ENCODE measurements at regions not wholly inside any gene's neighbourhood (a gene's known extent, or its start where the extent isn't known, plus 50 kb on each side); places are given as distances from the start of the nearest gene placed in this dataset.
"Not testable (repeated sequence)": the region's sequence is repeated elsewhere in the genome, so short reads cannot be mapped to it uniquely, and the experiment has no call there.

DNA sequence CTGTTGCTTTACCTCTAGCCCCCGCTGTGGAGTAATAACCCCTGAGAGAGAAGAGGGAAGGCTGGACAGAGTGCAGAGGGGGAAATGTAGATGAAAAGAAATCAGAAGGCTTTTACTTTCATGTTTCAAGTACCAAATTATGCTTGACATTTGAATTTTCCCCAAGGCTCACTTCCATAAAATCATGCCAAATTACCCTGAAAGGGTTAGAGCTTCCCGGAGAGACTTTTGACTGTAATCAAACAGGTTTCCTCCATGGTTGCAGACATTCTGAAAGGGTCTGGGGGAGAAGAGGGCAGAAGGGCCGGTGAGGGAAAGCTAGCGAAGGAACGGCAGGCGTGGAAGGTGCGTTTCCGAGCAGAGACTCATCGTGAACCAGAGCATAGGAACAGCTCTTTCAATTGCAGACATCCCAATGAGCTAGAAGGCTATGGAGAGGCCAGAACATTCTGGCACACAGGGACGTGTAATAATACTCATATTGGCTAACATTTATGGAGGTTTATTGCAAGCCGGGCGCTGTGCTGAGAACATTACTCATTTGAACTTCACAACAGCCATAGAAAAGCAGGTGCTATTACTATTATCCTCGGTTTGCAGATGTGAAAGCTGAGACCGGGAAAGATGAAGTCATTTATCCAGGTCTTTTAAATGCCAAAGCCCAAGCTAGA lies 620.8 kb upstream of the AUTS2 start:
- no peak overlapping the region for H3K4me3 ChIP-seq (ENCODE audit: low read depth, low read length)
- ChIA-PET CTCF (interaction anchor here (0.6 to 1.6 kb wide), 4 partner anchors 13 to 32 kb away, joined by 3 read pairs; no protein-coding TSS in a partner anchor), POLR2A (no interaction called here)
- DNase-seq (ENCODE audit: low read depth, low spot score): no peak
- TF ChIP-seq, protein P1, sequence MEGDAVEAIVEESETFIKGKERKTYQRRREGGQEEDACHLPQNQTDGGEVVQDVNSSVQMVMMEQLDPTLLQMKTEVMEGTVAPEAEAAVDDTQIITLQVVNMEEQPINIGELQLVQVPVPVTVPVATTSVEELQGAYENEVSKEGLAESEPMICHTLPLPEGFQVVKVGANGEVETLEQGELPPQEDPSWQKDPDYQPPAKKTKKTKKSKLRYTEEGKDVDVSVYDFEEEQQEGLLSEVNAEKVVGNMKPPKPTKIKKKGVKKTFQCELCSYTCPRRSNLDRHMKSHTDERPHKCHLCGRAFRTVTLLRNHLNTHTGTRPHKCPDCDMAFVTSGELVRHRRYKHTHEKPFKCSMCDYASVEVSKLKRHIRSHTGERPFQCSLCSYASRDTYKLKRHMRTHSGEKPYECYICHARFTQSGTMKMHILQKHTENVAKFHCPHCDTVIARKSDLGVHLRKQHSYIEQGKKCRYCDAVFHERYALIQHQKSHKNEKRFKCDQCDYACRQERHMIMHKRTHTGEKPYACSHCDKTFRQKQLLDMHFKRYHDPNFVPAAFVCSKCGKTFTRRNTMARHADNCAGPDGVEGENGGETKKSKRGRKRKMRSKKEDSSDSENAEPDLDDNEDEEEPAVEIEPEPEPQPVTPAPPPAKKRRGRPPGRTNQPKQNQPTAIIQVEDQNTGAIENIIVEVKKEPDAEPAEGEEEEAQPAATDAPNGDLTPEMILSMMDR (IDR thresholded peaks at IDR 0.05; ENCODE audit: insufficient read depth, low read length, missing control alignments): no peak

DNA sequence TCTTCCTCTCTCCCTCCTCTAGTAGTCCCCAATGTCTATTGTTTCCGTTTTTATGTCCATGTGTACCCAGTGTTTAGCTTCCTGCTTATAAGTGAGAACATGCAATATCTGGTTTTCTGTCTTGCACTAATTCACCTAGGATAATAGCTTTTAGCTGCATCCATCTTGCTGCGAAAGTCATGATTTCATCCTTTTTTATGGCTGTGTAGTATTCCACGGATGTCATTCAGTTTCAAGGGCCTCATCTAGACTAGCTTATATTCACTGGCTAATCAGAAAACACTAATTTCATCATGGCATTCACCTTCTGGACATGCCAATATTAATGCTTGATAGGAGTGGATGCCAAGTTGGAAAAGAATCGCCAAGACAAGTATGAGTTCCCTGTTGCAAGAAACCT lies 619.6 kb upstream of the AUTS2 start:
- H3K4me3 ChIP-seq (ENCODE audit: low read depth, low read length): no peak overlapping the region
- DNase-seq (ENCODE audit: low read depth, low spot score): no peak
- CTCF ChIA-PET: interaction anchor here (1.3 to 1.6 kb wide), 2 partner anchors 14 to 33 kb away, joined by 3 read pairs; no protein-coding TSS in a partner anchor
- POLR2A ChIA-PET: no interaction called here
- TF ChIP-seq, protein P1 (IDR thresholded peaks at IDR 0.05; ENCODE audit: insufficient read depth, low read length, missing control alignments): no peak

DNA sequence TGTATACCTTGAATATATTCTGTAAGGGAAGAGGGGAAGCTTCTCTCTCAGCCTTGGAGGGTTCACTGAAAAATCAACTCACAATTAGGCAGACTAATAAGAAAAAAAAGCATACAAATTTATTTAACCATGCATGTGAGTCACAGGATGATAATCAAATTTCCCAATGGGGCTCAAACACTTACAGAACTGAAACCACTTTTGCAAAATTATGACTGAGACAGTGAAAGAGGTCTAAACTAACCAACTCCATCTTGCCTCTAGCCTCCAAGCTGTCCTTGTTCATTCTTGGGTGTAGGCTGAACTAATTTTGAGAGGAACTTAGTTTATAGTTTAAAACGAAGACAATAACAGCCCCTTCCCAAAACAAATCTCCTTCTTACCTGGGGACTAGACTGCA lies 618.3 kb upstream of the AUTS2 start:
- POLR2A ChIA-PET: no interaction called here
- CTCF ChIA-PET: no interaction called here
- TF ChIP-seq, protein P1 (IDR thresholded peaks at IDR 0.05; ENCODE audit: insufficient read depth, low read length, missing control alignments): no peak
- no peak for DNase-seq (ENCODE audit: low read depth, low spot score)
- no peak overlapping the region for H3K4me3 ChIP-seq (ENCODE audit: low read depth, low read length)

DNA sequence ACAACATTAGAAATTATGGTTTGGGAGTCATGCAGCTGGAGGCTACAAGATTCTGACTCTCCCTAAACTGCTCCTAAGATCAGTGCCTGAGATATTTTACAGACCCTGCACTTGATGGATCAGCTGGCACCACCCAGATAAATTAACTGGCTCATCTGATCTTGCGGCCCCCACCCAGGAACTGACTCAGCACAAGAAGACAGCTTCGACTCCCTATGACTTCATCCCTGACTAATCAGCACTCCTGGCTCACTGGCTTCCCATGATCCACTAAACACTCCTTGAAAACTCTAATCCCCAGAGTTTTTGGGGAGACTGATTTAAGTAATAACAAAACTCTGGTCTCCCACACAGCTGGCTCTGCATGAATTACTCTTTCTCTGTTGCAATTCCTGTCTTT lies 617.8 kb upstream of the AUTS2 start:
- H3K4me3 ChIP-seq (ENCODE audit: low read depth, low read length); CTCF ChIA-PET; DNase-seq (ENCODE audit: low read depth, low spot score); POLR2A ChIA-PET: not testable (repeated sequence)

DNA sequence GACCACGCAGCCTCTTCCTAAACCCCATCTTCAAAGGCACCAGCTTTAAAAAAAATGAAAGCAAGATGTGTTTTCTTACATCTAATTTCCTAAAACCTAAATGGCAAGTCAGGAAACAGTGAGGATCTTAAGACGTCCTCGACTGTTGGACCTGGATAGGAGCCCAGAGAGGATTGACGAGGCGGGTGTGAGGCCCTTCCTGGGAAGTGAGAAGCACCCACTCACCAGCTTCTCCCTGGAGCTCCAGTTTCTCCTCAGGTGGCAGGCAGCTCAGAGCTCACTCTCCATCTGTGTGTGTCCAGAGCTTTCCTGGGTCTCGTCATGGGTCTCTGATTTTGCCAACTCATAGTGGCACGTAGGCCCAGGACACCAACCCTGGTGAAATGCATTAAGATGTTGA lies 614.0 kb upstream of the AUTS2 start:
- TF ChIP-seq, protein P1 (IDR thresholded peaks at IDR 0.05; ENCODE audit: insufficient read depth, low read length, missing control alignments): no peak
- POLR2A ChIA-PET: no interaction called here
- H3K4me3 ChIP-seq (ENCODE audit: low read depth, low read length): no peak overlapping the region
- DNase-seq (ENCODE audit: low read depth, low spot score): no peak
- CTCF ChIA-PET: interaction anchor here (0.6 to 1.3 kb wide), 2 partner anchors 12 to 134 kb away, joined by 3 read pairs; no protein-coding TSS in a partner anchor

DNA sequence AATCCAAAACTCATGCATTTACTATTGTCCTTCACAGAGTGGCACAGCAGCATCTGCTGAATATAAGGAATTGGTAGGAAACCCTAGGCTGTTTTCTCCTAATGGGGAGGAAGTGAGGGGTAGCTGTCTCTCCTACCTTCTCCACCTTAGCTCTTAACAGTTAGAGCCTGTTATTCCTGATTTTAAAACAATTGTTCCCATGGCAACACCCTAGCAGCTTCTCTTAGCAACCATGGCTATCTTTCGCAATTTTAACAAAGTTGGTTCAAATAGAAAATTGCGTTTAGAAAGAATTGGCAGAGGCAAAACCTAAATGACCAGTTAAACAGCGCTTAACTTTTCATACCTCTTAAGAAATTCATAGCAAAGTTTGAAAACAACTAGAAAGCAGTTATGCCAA lies 603.4 kb upstream of the AUTS2 start:
- H3K4me3 ChIP-seq (ENCODE audit: low read depth, low read length): no peak overlapping the region
- DNase-seq (ENCODE audit: low read depth, low spot score): no peak
- POLR2A ChIA-PET: no interaction called here
- CTCF ChIA-PET: no interaction called here
- TF ChIP-seq, protein P1 (IDR thresholded peaks at IDR 0.05; ENCODE audit: insufficient read depth, low read length, missing control alignments): no peak

DNA sequence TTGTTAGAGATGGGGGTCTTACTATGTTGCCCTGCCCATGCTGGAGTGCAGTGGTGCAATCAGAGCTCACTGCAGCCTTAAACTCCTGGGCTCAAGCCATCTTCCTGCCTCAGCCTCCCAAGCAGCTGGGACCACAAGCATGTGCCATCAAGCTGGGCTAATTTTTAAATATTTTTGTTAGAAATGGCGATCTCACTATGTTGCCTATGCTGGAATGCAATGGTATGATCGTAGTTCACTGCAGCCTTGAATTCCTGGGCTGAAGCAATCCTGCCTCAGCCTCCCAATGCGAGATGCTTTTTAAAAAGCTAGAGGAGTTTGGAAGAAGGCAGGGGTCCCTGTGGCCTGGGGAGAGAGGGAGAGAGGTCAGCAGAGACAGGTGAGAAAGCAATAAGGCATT lies 600.1 kb upstream of the AUTS2 start:
- CTCF ChIA-PET: no interaction called here
- TF ChIP-seq, protein P1 (IDR thresholded peaks at IDR 0.05; ENCODE audit: insufficient read depth, low read length, missing control alignments): no peak

More for the DNA sequence above, 600.1 kb upstream of the AUTS2 start:
- no peak for DNase-seq (ENCODE audit: low read depth, low spot score)
- POLR2A ChIA-PET: no interaction called here
- H3K4me3 ChIP-seq (ENCODE audit: low read depth, low read length): no peak overlapping the region
